Epithelial cell of proximal tubule (primary cell): ENCODE measurements at regions not wholly inside any gene's neighbourhood (a gene's known extent, or its start where the extent isn't known, plus 50 kb on each side); places are given as distances from the start of the nearest gene placed in this dataset.

ENCODE experiments used
- DNase-seq: peaks from one replicate; pipeline ENCODE4 v3.0.0-alpha.2; 2011; ENCODE audit warnings: low read depth
- H3K4me3 ChIP-seq: 2 replicates; pipeline ENCODE4 v1.5.1; 2011; ENCODE audit warnings: low read depth, mild to moderate bottlenecking, low read length
- TF ChIP-seq, protein P1 (sequence below): conservative IDR thresholded peaks from 2 replicates; pipeline ENCODE4 v1.5.1; 2012; ENCODE audit warnings: low read depth, mild to moderate bottlenecking, low read length

GRCh38 chr15:39092354-39092753 lies 488.5 kb upstream of the THBS1 start:
- TF ChIP-seq, protein P1, sequence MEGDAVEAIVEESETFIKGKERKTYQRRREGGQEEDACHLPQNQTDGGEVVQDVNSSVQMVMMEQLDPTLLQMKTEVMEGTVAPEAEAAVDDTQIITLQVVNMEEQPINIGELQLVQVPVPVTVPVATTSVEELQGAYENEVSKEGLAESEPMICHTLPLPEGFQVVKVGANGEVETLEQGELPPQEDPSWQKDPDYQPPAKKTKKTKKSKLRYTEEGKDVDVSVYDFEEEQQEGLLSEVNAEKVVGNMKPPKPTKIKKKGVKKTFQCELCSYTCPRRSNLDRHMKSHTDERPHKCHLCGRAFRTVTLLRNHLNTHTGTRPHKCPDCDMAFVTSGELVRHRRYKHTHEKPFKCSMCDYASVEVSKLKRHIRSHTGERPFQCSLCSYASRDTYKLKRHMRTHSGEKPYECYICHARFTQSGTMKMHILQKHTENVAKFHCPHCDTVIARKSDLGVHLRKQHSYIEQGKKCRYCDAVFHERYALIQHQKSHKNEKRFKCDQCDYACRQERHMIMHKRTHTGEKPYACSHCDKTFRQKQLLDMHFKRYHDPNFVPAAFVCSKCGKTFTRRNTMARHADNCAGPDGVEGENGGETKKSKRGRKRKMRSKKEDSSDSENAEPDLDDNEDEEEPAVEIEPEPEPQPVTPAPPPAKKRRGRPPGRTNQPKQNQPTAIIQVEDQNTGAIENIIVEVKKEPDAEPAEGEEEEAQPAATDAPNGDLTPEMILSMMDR = no peak

GRCh38 chr15:39092761-39093160 lies 488.1 kb upstream of the THBS1 start:
- H3K4me3 ChIP-seq = no peak overlapping the region
- TF ChIP-seq, protein P1 = no peak
- no peak for DNase-seq

More at GRCh38 chr15:39092354-39092753, 488.5 kb upstream of the THBS1 start:
- H3K4me3 ChIP-seq = no peak overlapping the region
- no peak for DNase-seq

- DNase-seq = no peak
- TF ChIP-seq, protein P1 = no peak
- H3K4me3 ChIP-seq = no peak overlapping the region
Observed at GRCh38 chr15:39094116-39094515, 486.8 kb upstream of the THBS1 start.

- TF ChIP-seq, protein P1 = no peak
Observed at GRCh38 chr15:39095218-39095879, 485.5 kb upstream of the THBS1 start.

DNA sequence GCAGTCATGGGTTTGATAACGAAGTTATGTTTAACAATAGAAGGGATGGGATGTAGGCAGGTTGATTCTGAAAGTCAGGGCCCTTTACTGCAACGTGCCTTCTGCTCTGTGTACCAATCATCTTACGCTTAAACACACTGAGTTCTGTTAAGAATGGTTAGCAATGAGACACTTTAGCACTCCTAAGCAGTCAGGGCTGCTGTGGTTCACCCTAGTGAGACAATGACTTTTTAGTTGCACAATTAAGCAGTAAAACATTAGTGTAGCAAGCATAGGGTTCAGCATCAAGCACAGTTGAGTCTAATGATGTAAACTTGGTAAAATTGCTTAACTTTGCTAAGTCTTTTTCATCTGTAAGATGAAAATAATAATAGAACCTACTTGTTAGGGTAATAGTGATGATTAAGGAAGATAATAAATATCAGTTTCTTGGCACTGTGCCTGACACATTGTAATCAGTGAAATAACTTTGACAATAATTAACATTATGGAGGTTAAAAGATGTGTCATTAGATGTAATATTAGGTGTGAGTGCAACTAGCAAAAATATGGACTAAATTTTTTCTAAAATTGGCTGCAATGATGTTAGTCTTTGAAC lies 484.2 kb upstream of the THBS1 start:
- DNase-seq = no peak
- TF ChIP-seq, protein P1 = no peak
- H3K4me3 ChIP-seq = no peak overlapping the region

More at GRCh38 chr15:39095218-39095879, 485.5 kb upstream of the THBS1 start:
- DNase-seq = no peak
- H3K4me3 ChIP-seq = no peak overlapping the region

DNA sequence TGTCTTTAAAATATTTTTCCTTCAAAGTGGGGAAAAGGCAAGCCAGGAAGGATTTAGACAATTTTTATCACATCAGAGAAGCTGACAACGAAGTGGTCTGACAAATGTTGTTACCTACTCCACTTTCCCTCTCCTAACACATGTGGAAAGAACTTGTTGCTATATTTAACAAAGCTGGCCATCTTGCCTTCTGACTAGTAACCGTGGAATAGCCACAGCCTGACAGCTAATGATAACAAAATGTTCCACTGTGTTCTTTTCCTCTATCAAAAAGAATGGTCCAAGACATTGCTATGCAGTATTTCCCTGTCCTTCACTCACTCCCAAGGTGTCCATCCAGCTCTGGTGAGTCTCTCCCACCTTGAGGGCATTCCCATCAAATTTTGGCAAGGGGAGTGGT lies 481.4 kb upstream of the THBS1 start:
- TF ChIP-seq, protein P1 = no peak
- DNase-seq = no peak
- no peak overlapping the region for H3K4me3 ChIP-seq
